Suprapubic skin (tissue), 3 donors: ENCODE measurements at regions not wholly inside any gene's neighbourhood (a gene's known extent, or its start where the extent isn't known, plus 50 kb on each side); places are given as distances from the start of the nearest gene placed in this dataset.

ENCODE experiments used
- CTCF ChIP-seq, 2 donors: fragments of 200-600 bp in 1 of 2; fragments of 450-650 bp in 1 of 2; sonication (generic) in 1 of 2; IDR thresholded peaks; one replicate each; pipeline ENCODE4 v1.5.1; 2016 to 2019; ENCODE audit warnings: antibody characterized with exemption in 2 of 2, mild to moderate bottlenecking in 1 of 2, moderate library complexity in 1 of 2
- EP300 ChIP-seq: sonication (generic); formaldehyde crosslinking; IDR thresholded peaks from one replicate; pipeline ENCODE4 v1.6.1; 2017; ENCODE audit warnings: antibody characterized with exemption
- POLR2A ChIP-seq, 2 donors: fragments of 450-650 bp; IDR thresholded peaks; one replicate each; pipeline ENCODE4 v1.6.1; 2017; ENCODE audit warnings: antibody characterized with exemption in 2 of 2, mild to moderate bottlenecking in 2 of 2, moderate library complexity in 2 of 2

DNA sequence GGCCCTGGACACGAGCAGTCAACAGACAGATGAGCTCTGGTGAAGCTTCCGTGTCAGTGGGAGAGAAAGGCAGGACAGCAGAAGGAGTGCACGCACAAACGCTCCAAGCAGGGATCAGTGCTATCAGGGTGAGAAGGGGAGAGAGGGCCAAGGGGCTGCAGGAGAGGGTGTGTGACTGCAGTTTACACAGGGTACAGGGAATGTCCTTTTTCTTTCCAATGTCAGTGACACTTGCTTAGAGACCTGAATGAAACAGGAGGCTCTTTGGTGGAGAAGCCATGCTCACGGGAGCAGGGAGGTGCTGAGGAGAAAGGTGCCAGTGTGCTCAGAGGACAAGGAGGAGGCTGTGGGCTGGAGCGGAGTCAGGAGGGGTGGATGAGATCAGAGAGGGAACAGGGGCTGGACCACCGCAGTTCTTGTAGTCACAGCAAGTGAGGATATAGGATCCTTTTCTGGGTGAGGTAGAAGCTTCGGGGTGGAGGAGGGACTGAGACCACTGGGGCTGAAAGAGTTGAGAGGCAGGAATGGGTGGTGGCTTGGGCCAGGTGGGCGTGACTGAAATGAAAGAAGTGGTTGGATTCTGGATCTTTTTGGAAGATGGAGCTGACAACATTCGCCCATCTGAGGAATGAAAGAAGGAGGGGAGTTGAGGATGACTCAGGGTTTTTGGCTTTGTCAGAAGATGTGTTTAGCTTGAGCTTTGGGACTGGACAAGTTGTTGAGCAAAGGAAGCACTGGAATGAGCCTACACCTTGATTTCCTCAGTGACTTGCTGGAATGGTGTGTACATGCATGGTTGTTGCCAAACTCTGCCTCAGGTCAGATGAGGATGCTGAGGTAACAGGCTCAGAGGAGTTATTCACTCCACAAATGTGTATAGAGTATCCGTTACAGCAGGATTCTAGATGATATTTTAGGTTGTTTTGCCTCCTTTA lies 87.9 kb downstream of the ADAMTS15 start:
- TF ChIP-seq EP300 (no peak), CTCF (IDR thresholded peaks at IDR 0.05) (no peak), POLR2A (IDR thresholded peaks at IDR 0.05) (no peak)
